GM04503 (cell line): ENCODE measurements at regions not wholly inside any gene's neighbourhood (a gene's known extent, or its start where the extent isn't known, plus 50 kb on each side); places are given as distances from the start of the nearest gene placed in this dataset.

Experiments used
- DNase-seq: peaks from one replicate; pipeline ENCODE4 v3.0.0-alpha.2; 2012; ENCODE audit warnings: low read depth

DNA sequence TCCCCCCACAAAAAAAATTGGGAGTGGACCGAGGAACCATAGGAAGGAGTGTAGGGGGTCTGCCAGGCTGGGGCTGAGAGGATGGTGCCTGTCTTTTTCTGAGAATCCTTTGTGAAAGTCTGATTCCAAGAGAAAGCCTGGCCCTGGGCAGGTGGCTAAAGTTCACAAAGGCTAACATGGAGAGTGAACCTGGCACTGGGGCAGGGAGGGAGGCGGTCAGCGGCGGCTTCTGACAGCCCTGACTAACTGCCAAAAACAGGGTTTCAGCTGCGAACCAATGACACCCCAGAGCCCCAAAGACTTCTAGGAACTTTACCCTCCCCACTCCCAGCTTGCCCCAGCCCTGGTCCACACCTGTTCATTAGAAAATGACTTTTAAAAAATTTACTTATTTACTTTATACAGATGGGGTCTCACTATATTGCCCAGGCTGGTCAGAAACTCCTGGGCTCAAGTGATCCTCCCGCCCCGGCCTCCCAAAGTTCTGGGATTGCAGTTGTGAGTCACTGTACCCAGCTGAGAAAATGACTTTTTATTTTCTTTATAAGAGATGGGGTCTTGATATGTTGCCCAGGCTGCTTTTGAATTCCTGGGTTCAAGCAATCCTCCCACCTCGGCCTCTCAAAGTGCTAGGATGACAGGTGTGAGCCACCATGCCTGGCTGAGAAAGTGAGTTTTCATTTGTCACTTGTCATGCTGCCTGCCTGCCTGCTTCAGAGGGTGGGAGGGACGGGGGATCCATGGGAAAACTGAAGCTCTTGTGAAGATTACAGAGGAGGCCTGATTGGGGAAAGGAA is 61.0 kb upstream of the DUSP5 start:
- no peak for DNase-seq

DNA sequence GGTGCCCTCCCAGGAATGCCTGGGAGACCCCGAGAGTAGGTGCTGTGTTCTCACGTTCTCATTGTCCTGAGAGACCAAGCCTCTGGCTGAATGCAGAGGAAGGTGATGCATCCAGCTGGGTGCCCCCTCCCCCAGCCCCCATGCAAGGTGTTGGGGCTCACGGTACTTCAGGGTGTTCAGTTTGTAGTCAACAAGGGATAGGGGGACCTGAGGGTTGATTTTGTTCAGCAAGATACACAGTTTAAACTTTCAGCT is 60.4 kb upstream of the DUSP5 start:
- no peak for DNase-seq

GRCh38 chr10:110437761-110438341 is 59.9 kb upstream of the DUSP5 start:
- no peak for DNase-seq

DNA sequence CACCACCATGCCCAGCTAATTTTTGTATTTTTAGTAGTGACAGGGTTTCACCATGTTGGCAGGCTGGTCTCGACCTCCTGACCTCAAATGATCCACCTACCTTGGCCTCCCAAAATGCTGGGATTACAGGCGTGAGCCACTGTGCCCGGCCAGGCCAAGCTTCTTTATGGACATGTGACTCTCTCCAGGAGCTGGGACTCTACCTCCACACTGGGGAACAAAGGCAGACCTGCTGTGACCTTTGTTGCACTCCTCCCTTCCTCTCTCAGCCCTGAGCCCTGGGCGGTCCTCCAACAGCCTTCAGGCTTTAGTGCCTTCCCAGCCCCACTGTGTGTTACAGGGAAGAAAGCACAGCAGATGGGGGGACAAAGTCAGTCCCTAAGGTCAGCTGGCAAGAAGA is 55.0 kb upstream of the DUSP5 start:
- no peak for DNase-seq

DNA sequence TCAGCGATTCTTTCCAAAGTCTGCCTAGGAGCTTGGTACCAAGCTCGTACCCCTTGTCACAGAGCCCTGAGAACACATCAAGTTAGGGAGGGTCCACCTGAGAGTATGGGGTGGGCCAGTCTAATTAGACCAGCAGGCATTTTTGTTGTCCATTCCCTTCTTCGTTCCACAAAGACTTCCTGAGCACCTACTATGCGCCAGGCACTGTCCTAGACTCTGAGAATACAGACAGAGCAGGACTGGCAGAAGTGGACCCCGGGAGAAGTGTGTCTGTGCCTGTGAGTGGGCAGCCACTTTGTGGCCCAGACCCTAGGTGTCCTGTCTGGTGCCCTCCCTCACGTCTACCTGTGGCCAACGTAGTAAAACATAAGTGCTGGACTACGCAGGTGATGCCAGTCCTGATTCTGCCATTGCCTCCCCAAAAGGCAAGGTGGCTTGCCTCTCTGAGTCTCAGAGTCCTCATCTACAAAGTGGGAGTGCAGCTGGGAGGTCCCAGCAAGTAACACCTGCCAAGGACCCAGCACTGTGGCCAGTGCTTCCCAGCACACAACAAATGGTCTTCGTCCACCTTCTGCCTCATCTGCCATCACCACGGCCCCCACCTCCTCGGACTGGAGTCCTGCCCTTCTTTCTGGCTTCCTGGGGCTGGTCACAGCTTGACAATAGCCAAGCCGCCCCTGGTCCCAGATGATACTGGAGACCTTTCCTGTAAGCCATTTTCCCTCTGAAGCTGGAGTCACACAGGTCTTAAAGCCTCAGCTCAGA is 54.3 kb upstream of the DUSP5 start:
- no peak for DNase-seq

GRCh38 chr10:110444004-110444337 is 53.7 kb upstream of the DUSP5 start:
- DNase-seq: no peak

- no peak for DNase-seq
These were observed 51.8 kb upstream of the DUSP5 start for GRCh38 chr10:110445871-110446270.

DNA sequence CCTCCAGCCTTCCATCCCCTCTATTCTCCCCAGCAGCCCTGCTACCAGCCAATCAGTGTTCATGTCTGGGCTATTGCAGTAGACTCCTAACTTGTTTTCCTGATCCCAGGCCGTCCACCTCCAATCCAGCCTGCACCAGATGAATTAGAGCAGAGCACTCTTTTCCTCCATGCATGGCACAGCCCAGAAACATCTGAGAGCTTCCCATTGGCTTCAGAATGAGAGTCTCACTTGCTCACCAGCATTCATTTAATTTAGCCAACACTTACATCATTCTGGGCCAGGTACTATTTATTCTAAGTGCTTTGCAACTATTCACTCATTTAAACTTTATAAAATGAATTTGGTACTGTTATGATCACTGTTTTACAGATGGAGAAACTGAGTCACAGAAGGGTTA is 51.4 kb upstream of the DUSP5 start:
- DNase-seq: no peak

DNA sequence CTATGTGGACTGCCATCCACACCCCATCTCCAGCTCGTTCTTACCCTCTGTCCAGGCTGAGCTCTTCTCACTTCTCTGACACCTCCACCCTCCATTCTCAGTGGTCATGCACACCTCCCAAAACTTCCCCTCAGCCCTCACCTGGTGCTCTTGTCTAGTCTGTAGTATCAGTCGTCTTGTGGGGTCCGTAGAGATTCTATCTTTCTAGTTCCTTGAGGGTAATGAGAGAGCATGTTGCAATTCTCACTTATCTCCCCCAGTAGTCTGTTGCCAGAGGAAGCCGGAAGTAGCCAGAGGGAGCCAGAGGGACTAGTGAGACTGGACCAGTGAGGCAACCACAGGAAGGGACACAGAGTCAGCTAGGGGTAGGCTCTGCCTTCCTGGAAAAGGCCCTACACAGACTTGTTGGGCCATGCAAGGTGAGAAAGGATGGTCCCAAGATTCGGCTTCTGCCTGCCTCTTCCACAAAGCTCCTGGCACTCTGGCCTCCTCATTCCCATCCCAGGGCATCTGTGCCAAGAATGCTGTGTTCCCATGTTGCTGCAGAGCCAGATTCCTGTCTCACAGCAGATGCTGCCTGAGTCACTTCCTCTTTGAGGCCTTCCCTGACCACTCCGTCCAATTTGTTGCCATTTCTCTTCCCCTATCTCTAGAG is 50.6 kb upstream of the DUSP5 start:
- peak; percentile 83 for DNase-seq

DNA sequence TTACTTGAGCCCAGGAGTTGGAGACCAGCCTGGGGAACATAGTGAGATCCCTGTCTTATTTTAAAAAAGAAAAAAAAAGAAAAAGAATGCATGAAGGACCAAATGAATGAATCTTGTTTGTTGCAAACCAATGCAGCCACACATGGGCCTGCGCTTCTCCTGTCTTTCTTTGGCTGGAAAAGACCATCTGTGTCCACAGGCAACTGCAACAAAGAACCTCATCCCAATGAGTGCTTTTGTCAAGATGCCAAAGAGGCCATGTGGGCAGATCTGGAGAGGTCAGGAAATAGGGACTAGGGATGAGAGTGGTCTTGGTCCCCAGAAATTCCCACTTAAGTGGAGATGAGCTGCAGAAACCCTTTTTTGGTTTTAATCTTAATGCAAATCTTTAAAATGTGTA is 49.8 kb upstream of the DUSP5 start:
- DNase-seq: no peak
